Ammon's horn (tissue), 1 donor: ENCODE measurements at regions not wholly inside any gene's neighbourhood (a gene's known extent, or its start where the extent isn't known, plus 50 kb on each side); places are given as distances from the start of the nearest gene placed in this dataset.
"Not testable (repeated sequence)": the region's sequence is repeated elsewhere in the genome, so short reads cannot be mapped to it uniquely, and the experiment has no call there.

Source experiments
- DNase-seq: peaks from one replicate; pipeline ENCODE4 v3.0.0-alpha.2; 2016; ENCODE audit warnings: low spot score

DNA sequence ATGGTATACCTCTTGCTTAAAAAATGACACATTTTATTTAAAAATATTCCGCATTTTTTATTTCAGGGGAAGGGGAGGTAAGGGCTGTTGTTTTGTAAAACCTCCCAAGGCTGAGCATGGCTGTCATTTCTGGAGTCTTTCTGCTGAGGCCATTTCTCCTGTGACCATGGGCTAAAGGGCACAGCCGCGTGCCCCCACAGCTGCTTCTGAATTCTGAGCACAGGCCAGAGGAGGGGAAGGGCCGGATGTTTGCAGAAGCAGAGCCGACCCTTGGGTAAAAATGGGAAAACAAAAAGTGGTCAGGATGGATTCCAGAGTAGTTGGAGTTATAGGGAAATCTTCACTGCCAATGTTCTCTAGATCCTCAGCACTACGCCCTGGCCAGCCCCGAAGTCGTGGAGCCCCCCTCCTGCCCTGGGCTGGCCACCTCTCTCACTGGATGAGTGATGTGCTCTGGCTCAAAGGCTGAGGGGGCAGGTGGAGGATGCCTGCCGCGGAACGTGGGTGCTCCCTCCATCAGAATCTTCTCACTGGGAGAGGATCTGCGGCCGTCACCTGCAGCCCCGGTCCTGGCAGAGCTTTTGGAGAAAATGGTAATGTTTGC lies 131.3 kb upstream of the ZEB1 start:
- DNase-seq, result no peak

DNA sequence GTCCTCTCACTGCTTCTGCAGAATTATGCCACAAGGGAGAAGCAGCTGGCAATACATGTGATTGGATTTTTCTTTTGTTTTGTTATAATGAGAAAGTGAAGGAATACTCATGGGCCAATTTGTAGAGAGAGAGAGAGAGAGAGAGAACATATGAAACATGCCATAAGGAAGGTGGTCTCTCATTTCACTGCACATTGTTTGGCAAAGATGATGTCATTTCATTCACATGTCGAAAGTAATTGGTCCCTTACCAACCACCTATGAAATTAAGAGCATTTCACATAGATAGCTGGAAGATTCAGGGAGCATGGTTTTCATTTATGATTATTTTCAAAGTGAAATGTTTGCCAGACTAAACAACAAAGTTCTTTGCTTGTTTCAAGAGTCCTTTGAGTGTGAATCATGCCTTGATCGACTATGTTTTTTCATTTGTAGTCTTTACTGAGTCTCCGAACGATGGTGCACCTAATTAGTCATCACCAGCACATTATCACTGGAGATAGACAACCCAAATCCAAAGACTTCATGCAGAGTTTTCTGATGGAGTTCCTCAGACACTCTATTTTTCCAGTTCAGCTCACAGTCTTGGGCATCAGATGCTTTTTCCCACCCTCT lies 130.1 kb upstream of the ZEB1 start:
- DNase-seq, result no peak

DNA sequence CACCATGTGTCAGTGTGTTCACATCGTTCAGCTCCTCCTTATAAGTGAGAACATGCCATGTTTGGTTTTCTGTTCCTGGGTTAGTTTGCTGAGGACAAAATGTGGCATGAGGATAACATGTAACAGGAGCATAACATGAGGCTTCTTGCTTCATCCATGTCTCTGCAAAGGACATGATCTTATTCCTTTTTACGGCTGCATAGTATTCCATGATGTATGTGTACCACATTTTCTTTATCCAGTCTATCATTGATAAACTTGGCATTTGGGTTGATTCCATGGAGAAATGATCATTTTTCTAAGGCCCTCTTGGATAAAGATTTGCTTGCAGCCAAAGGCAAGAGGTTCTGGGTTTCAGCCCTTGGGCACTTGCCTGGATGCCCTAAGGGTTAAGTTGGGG lies 128.5 kb upstream of the ZEB1 start:
- no peak for DNase-seq

DNA sequence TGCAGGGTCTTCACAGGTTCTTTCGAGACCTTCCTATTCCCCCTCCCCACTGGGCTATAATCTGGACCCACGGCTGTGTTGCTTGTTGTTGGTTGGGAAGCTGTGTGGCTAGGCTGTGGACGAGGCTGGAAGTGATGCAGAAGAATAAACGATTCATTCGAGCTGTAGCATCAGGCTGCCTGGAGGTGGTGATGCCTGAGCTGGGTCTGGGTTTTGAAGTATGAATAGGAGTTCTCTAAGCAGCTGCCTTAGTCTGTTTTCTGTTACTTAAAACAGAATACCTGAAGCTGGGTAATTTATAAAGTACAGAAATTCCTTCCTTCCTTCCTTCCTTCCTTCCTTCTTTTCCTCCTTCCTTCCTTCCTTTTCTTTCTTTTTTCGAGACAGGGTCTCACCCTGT lies 126.5 kb upstream of the ZEB1 start:
- no peak for DNase-seq

DNA sequence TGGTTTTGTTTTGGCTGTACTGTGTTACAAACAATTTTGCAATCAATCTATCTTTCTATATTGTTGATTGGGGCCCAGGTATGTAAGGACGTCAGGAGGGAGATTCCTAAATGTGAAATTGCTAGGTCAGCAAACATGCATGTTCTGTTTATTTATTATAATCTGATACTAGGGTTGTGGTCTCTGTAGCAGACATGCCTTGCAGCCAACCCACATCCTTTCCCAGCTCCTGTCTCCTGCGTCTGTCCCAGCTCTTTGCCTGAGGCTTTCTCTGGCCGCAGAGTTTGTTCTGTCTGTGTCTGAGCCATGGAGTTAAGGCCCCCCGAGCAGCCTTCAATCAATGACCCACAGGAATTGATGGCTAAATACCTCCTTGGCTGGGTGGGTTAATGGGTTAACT lies 124.0 kb upstream of the ZEB1 start:
- no peak for DNase-seq

DNA sequence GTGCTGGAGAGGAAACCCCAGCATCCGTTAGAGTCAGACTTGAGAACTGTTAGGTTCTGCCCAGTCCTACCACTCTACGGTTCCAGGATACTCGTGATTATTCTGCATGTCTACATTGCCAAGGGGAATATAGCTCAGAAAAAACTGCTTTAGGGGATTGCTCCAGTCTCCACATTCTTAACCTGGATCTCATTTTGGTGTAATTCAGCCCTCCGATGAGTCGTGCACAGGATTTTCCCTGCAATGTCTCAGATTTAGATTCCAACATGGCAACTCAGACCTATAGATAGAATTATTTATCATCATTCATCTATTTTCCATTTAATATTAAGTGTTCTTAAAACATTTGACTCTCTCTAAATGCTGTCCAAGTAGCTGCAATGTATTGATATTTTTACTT lies 121.1 kb upstream of the ZEB1 start:
- no peak for DNase-seq

DNA sequence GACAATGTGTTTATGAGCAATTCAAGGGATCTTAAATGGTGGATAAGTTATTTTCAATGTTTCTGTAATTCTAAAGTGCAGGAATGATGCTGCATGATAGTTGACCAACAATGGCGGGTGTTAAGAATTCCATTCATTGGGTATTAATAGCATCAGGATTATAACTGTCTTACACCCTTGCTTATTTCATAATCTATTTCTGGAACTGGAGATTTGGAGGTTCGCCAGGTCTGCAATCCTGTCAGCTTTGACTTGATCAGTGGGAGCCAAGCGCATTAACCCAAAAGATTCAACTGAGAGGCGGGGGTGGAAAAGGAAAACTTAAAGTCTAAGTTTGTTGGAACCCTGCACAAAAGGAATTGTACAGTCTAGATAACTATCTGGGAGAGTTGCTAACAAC lies 114.9 kb upstream of the ZEB1 start:
- DNase-seq, result no peak

DNA sequence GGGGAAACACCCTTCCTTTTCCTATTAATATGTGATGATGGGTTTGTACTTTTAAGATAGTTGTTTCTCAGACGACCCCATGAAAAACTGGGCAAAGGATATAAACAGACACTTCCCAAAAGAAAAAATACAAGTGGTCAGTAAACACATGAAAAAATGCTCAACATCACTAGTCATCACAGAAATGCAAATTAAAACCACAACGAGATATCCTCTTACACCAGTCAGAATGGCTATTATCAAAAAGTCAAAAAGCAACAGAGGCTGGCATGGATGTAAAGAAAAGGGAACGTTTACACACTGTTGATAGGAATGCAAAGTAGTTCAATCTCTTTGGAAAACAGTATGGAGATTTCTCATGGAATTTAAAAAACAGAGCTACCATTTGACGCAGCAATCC lies 111.4 kb upstream of the ZEB1 start:
- no peak for DNase-seq

DNA sequence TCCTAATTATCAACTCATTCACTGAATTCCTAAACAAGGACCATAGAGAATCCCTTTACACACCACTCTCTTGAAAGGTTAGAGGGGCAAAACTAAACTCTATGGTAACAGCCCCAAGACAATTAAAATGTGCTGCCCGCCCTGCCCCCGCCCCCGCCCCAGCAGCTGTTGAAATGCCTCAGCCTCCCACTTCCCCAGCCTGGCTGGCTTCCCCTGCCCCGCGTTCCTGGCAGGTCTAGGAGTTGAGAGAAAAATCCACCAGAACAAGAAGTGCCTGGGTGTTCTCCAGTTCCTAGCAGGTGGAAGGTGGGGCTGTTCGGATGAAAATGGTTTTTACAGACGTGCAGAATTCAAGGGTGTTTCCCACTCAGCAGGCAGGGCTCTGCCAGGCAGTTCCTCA lies 109.5 kb upstream of the ZEB1 start:
- DNase-seq, result no peak

DNA sequence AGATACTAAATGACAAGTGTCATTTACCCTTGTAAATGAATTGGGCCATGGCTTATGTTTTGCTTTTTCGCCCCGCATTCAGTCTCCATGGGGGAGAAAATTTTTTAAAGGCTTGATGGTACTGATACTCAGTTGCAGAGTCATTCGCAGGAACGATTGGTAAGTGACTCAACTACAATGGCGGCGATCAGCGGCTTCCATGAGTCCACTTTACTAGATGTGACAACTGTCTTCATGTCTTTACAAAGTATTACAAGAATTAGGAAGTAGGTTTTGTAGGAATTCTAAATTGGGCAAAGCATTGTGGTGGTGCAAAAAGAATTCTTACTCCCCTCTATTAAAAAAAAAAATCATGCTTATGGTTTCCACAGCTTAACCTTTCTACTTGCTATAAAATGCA lies 108.8 kb upstream of the ZEB1 start:
- no peak for DNase-seq

DNA sequence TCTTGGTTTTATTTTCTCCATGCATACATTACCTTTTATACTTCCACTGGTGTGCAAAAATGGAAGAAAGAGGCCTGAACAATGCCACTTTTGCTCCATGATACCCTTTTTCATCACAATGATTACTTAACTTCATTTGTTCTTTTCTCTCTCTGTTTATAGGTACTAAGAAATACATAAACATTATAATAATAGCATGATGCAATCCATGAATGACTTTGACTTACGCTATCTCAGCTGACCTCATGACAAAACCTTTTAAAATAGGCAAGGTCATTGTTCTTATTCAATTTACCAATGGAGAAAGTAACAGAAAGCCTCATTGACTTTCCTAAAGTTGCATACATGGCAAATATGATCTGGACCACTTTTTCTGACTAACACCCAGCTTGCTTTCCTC lies 105.1 kb upstream of the ZEB1 start:
- DNase-seq, result no peak

DNA sequence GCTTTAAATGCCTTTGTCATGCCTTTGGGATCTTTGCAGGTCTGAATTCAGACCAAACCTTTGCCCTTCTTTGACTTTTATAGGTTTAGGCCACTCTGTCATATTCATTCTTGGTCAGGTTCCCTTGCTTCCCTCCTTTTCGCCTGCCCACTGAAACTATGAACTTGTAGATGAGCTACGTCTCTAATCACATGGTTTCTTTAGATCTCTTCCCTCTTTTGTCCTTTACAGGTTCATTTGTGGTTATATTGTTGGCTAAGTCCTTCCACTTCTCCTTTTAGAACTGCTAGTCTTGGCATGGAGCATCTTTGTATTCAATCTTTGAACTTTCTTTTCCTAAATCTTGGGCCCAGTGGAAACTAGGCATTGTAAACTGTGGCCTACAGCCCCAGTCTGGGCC lies 104.0 kb upstream of the ZEB1 start:
- peak; percentile 55 for DNase-seq

DNA sequence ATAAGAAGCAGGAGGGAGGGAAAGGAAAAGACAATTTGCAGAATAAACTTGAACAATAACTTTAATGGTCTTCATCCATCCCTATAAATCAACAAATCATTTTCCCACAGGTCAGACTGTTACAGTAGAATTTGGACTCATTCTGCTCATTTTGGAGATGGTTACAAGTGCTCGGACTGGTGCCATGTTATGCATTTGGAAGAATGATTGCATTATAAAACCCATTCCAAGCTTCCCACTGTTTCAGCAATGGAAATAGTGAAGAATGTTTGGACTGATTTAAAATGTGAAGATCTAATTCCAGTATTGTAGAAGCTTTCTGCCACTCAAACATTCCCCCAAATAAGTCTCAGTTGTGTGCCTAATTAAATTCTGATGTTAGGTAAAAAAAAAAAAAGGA lies 99.7 kb upstream of the ZEB1 start:
- no peak for DNase-seq

DNA sequence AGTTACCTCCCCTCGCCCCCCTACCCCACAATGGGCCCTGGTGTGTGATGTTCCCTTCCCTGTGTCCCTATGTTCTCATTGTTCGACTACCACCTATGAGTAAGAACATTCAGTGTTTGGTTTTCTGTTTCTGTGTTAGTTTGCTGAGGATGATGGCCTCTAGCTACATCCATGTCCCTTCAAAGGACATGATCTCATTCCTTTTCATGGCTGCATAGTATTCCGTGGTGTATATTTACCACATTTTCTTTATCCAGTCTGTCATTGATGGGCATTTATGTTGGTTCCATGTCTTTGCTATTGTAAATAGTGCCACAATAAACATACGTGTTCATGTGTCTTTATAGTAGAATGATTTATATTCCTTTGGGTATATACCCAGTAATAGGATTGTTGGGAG lies 90.2 kb upstream of the ZEB1 start:
- not testable (repeated sequence) for DNase-seq

DNA sequence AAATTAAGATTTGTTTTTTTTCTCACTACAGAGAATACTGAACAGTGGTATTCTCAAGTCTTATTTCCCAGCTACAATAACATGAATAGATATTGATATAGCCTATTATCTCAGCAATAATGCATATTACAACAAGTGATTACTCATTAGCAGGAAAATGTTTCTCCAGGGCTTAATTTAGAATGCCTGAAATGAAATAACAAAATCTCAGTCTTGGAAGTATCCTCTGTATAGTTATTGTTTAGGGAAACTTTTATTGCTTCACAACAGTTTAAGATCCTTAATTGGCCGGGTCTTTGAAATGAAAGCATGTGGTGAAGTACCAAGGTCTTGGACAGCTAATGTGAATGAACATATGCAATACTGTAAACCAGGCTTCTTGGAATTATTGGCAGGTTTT lies 79.1 kb upstream of the ZEB1 start:
- no peak for DNase-seq

DNA sequence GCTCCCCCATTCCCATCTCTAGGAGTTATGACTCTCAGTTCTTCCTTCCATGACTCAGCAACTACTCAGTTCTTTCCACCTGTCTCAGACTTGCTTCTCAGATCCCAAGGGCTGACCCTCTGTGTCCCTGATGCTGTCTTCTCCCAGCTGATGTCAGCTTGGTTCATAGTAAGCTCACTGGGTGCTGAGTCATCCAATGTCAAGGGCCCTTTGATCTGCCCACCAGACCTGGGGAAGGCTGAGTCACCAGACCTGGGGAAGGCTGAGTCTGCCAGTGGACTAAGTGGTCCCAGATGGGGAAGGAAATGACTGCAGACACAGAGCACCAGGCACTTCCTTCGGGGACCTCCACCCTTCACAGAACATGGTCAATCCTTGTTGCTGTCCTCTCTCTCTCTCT lies 76.1 kb upstream of the ZEB1 start:
- no peak for DNase-seq

DNA sequence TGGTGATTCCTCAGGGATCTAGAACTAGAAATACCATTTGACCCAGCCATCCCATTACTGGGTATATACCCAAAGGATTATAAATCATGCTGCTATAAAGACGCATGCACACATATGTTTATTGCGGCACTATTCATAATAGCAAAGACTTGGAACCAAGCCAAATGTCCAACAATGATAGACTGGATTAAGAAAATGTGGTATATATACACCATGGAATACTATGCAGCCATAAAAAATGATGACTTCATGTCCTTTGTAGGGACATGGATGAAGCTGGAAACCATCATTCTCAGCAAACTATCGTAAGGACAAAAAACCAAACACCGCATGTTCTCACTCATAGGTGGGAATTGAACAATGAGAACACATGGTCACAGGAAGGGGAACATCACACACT lies 67.9 kb upstream of the ZEB1 start:
- not testable (repeated sequence) for DNase-seq

DNA sequence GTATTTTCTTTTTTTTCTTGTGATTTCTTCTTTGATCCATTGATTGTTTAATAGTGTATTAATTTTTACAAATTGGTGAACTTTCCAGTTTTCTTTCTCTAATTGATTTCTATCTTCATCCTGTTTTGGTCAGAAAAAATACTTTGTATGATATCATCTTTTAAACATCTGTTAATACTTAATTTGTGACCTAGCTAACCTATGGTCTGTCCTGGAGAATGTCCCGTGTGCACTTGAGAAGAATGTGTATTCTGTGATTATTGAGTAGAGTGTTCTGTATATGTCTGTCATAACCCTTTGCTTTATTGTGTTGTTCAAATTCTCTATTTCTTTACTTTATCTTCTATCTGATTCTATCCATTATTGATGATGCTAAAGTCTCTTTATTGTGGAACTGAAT lies 65.8 kb upstream of the ZEB1 start:
- DNase-seq, result no peak

DNA sequence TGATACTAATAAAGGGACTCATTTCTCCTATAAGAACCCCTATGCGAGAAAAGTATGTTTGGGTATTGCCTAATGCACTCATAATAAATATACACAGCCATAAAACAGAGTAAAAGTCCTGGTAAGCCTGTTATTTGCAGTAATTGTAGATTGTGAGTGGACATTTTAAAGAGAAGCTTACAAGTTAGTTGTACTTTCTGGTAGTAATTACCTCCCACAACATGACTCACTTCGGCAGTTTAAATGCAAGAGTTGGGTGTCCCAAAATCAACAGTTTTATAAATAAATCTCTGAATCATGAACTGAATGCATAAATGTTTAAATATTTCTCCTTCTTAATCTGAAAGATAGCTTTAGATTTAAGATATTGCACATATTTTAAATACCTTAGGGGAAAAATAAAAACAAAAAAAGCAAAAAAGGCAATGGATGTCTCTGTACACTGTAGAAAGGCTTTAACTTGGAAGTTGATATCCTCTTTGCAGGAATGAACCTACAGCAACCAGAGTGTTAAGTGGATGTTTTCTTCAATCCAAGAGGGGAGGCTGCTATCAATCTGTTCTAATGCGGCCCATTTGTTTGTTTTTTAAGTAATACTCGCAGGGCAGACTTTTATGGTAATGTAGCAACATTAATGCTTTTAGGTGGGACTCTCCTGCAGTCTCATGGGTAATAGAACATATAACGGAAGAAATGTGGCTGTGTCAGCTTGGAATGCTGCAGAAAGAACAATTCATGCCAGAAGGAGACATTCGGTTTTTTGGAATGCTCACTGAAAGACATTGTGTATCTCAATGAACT lies 57.3 kb upstream of the ZEB1 start:
- DNase-seq, result no peak

DNA sequence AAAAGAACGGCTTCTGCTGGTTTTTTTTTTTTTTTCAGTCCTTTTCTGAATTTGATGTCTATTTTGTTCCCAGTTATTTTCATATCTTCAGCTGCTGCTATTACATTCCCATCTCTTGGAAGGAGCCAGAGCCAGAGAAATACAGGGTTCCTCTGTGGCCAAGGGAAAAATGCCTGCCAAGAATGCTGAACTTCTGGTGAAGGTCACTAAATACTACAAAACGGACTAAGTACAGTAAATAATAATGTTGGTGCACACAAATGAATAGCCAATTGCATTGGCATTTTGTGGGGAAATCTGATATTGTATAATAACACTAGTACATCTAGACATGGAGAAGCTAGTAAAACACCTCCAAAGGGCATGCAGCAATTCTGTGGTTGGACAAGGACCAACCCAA lies 56.3 kb upstream of the ZEB1 start:
- DNase-seq, result no peak

DNA sequence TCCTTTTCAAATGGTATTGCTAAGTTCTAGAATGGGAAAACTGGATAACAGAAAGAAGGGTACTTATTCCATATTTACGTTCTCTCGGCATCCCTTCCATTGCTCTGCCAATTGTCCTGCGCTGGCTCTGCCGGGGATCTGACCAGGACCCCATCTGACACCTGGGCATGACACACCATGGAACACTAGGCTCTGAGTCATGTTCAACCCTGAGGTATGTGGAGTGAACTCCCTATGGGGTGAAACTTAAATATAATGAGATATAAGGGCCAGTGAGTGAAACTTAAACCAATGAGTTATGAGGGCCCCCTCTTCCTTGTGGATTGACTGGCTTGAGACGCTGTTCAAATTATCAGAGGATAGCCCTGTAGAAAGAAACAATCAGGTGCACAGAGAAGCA lies 55.1 kb upstream of the ZEB1 start:
- DNase-seq, result no peak

DNA sequence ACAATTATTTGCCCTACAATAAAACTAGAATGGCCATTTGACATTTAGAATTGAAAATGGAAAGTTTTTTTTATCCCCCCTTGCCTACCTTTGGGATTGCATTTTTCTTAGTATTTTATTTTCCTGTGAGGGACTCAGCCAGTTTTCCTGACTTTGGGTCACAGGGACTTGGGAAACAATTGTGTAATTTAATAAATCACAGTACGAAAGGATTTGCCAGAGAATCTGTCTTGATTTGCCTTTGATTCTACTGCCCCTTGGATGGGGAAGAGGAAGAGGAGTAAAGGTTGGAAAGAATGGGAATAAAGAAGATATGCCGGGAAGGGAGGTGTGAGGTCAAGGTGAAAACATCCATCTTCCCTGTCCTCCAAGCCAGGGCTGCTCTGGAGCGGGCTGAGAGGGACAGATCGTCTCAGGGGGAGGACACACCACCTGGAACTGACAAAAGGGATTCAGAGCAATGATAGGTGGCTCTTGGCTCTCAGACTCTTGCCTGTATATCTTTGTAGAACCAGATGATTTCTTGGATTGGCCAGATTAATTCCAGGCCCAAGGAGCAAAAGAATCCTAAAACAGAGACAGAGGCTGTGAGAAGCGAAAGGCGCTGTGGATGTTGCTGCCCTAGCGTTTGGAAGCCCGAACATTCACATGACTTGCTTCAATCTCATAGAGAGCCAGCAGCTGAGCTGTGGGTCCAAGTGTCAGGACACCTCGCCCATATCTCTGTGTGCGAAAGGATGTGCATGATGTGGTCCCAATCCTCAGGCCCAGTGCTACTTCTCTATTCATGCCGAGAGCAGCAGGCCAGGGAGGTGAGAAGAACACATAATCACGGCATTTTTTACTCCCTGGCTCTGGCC lies 50.3 kb upstream of the ZEB1 start:
- no peak for DNase-seq
